ENCODE measurements at regions not wholly inside any gene's neighbourhood (a gene's known extent, or its start where the extent isn't known, plus 50 kb on each side); places are given as distances from the start of the nearest gene placed in this dataset.

GRCh38 chr15:94937242-94937641 lies 705.9 kb downstream of the MCTP2 start:
- TF ChIP-seq CTCF (IDR thresholded peaks at IDR 0.05; ENCODE audit: borderline replicate concordance, insufficient read depth, low read depth, low read length) = no peak

GRCh38 chr15:94943888-94944287 lies 712.5 kb downstream of the MCTP2 start:
- no peak for TF ChIP-seq CTCF (IDR thresholded peaks at IDR 0.05; ENCODE audit: borderline replicate concordance, insufficient read depth, low read depth, low read length)
- no peak overlapping the region for H3K4me3 ChIP-seq (ENCODE audit: low read depth, low read length)

More at GRCh38 chr15:94937242-94937641, 705.9 kb downstream of the MCTP2 start:
- H3K4me3 ChIP-seq (ENCODE audit: low read depth, low read length) = no peak overlapping the region

DNA sequence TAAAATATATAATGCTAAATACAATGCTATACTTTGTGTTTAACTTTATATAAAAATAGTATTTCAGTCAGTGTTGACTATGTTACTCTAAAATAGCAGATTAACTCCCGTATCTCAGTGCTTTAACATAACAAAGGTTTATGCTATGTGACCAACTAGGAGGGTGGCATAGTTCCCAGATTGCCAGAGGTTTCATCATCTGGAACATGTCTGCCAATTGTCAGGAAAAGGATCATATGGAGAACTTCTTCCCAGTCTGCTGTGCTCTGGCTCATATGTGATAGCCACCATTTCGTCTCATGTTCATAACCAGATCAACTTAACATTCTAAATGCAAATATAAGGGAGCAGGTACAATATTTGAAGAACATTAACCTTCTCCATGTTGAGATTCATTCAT lies 720.2 kb downstream of the MCTP2 start:
- no peak for TF ChIP-seq CTCF (IDR thresholded peaks at IDR 0.05; ENCODE audit: borderline replicate concordance, insufficient read depth, low read depth, low read length)
- H3K4me3 ChIP-seq (ENCODE audit: low read depth, low read length) = no peak overlapping the region

DNA sequence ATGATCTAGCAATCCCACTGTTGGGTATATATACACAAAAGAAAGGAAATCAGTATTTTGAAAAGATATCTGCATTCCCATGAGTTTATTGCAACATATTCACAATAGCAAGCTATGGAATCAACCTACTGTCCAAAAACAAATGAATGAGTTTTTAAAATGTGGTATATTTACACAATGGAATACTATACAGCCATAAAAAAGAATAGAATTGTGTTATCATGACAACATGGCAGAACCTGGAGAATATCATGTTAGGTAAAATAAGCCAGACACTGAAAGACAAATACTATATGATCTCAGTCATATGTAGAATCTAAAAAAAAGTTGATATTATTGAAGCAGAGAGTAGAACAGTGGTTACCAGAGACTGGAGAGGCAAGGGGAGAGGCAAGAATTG lies 732.6 kb downstream of the MCTP2 start:
- no peak overlapping the region for H3K4me3 ChIP-seq (ENCODE audit: low read depth, low read length)
- no peak for TF ChIP-seq CTCF (IDR thresholded peaks at IDR 0.05; ENCODE audit: borderline replicate concordance, insufficient read depth, low read depth, low read length)

DNA sequence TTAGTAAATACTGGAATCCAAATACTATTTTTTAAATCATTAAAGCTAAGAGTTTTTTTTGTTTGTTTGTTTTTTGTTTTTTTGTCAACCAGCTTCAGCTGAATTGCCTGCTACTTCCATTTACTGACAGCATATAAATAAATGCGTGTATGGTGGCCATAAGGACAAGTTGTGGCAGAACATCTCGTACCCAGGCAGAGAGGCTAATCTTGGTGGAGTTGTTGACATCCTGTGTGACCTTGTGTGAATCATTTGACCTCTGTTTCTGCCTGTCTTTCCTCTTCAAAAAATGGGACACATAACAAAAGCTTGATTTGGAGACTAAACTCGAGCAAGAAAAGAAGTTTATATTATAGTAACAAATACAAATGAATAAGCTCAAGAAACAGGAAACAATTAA lies 734.2 kb downstream of the MCTP2 start:
- TF ChIP-seq CTCF (IDR thresholded peaks at IDR 0.05; ENCODE audit: borderline replicate concordance, insufficient read depth, low read depth, low read length) = no peak
- H3K4me3 ChIP-seq (ENCODE audit: low read depth, low read length) = no peak overlapping the region

GRCh38 chr15:94968133-94968532 lies 736.8 kb downstream of the MCTP2 start:
- no peak overlapping the region for H3K4me3 ChIP-seq (ENCODE audit: low read depth, low read length)
- no peak for TF ChIP-seq CTCF (IDR thresholded peaks at IDR 0.05; ENCODE audit: borderline replicate concordance, insufficient read depth, low read depth, low read length)

GRCh38 chr15:94970096-94970495 lies 738.7 kb downstream of the MCTP2 start:
- no peak overlapping the region for H3K4me3 ChIP-seq (ENCODE audit: low read depth, low read length)
- TF ChIP-seq CTCF (IDR thresholded peaks at IDR 0.05; ENCODE audit: borderline replicate concordance, insufficient read depth, low read depth, low read length) = no peak
